K562 (cell line): ENCODE measurements at regions not wholly inside any gene's neighbourhood (a gene's known extent, or its start where the extent isn't known, plus 50 kb on each side); places are given as distances from the start of the nearest gene placed in this dataset.
A peak's percentile ranks its signal among the peaks of the same experiment; 100 is the strongest.

Experiments
- ATAC-seq: fragments of 200-7000 bp; cut with Tn5 transposase; 3 replicates; pipeline ENCODE4 v1.9.1; 2020; ENCODE audit warnings: moderate library complexity
- BruUV-seq: library from RNA; stranded (reverse); fragments of 400-500 nt; replicated peaks from 2 replicates; lab custom pipeline; 2021; lab: Mats Ljungman, UMichigan
- CTCF ChIA-PET: fragments of 300-600 bp; formaldehyde crosslinking; extraction: SDS; loops from one replicate; lab custom pipeline; 2021; ENCODE audit warnings: low intra/inter-chr PET ratio; lab: Yijun Ruan, JAX
- POLR2A ChIA-PET: fragments of 300-600, 350-650 bp; sonication (Branson Sonifier 250); formaldehyde crosslinking; extraction: SDS; loops from one replicate; lab custom pipeline; 2021; ENCODE audit warnings: antibody characterized with exemption, inconsistent platforms; lab: Yijun Ruan, JAX
- DNase-seq, 4 experiments: peaks; one replicate each; pipeline versions ENCODE4 v3.0.0 to v3.0.0-alpha.2; 2011 to 2018; ENCODE audit warnings: low spot score in 3 of 4, mixed read lengths in 3 of 4; ENCODE audit errors: extremely low read depth in 1 of 4
- FAIRE-seq: peaks from 2 replicates; lab custom pipeline; 2011; peaks lifted over from hg19 to GRCh38; lab: Jason Lieb, UNC
- H2AFZ ChIP-seq: 2 replicates; pipeline ENCODE4 v1.6.0; 2011; ENCODE audit warnings: low read depth, low read length, control low read depth, inconsistent platforms
- H3K27ac ChIP-seq: fragments of 200-600 bp; 3 replicates; pipeline ENCODE4 v1.8.0; 2011; ENCODE audit warnings: low read depth, mild to moderate bottlenecking, control low read depth, inconsistent platforms, low read length, moderate library complexity, mixed read lengths; ENCODE audit errors: extremely low read depth
- H3K27me3 ChIP-seq, 2 experiments: fragments of 300-600 bp in 1 of 2; 2 replicates in 1 of 2; 3 replicates in 1 of 2; pipeline versions ENCODE4 v1.6.0 to v1.8.0; 2011; ENCODE audit warnings: inconsistent platforms in 2 of 2, low read length in 2 of 2, mild to moderate bottlenecking in 1 of 2, mixed read lengths in 1 of 2, moderate library complexity in 1 of 2; ENCODE audit not compliant: control insufficient read depth in 2 of 2, insufficient read depth in 2 of 2
- H3K36me3 ChIP-seq: fragments of 300-600 bp; 3 replicates; pipeline ENCODE4 v1.8.0; 2011; ENCODE audit warnings: mild to moderate bottlenecking, low read length, inconsistent platforms; ENCODE audit not compliant: control insufficient read depth, insufficient read depth
- H3K4me1 ChIP-seq, 2 experiments: fragments of 200-600 bp in 1 of 2; replicated peaks in 1 of 2; 2 replicates in 1 of 2; 3 replicates in 1 of 2; pipeline versions ENCODE4 v1.5.1 to v1.8.0; 2011; ENCODE audit warnings: inconsistent platforms in 2 of 2, low read length in 2 of 2, mild to moderate bottlenecking in 1 of 2, mixed read lengths in 1 of 2, moderate library complexity in 1 of 2; ENCODE audit not compliant: control insufficient read depth in 2 of 2, insufficient read depth in 2 of 2
- H3K4me2 ChIP-seq: 2 replicates; pipeline ENCODE4 v1.6.1; 2011; ENCODE audit warnings: low read length, control low read depth, inconsistent platforms, mixed read lengths; ENCODE audit not compliant: insufficient read depth
- H3K4me3 ChIP-seq: fragments of 200-600 bp; sonication (generic), shearing (Covaris generic); 2 replicates; pipeline ENCODE4 v1.5.1; 2016; ENCODE audit warnings: control low read depth, inconsistent platforms
- H3K79me2 ChIP-seq: fragments of 200-600 bp; 3 replicates; pipeline ENCODE4 v1.8.0; 2011; ENCODE audit warnings: low read length, inconsistent platforms; ENCODE audit not compliant: control insufficient read depth, insufficient read depth
- H3K9ac ChIP-seq, 2 experiments: 2 replicates each; pipeline versions ENCODE4 v1.6.0 to v1.6.1; 2011; ENCODE audit warnings: low read depth in 2 of 2, low read length in 2 of 2, control low read depth in 1 of 2, inconsistent platforms in 1 of 2, mild to moderate bottlenecking in 1 of 2, mixed read lengths in 1 of 2; ENCODE audit not compliant: insufficient read depth in 1 of 2
- H3K9me1 ChIP-seq: one replicate; pipeline ENCODE4 v1.6.0; 2011; ENCODE audit warnings: inconsistent platforms, mild to moderate bottlenecking, low read length, moderate library complexity; ENCODE audit not compliant: control insufficient read depth, insufficient read depth
- H3K9me3 ChIP-seq: replicated peaks from 2 replicates; pipeline ENCODE4 v1.5.1; 2011; ENCODE audit warnings: low read depth, low read length, inconsistent platforms; ENCODE audit not compliant: control insufficient read depth, insufficient read depth
- H4K20me1 ChIP-seq: replicated peaks from 2 replicates; pipeline ENCODE4 v1.6.1; 2011; ENCODE audit warnings: low read length, inconsistent platforms, mixed read lengths; ENCODE audit not compliant: control insufficient read depth, insufficient read depth
- ARID1B ChIP-seq: fragments of 450-650 bp; IDR thresholded peaks from 2 replicates; pipeline ENCODE4 v1.6.1; 2016; ENCODE audit warnings: antibody characterized with exemption, mild to moderate bottlenecking, inconsistent platforms
- BHLHE40 ChIP-seq: IDR thresholded peaks from 2 replicates; pipeline ENCODE4 v1.6.1; 2011; ENCODE audit warnings: low read length, improper control_type of control experiment
- BMI1 ChIP-seq: fragments of 150-350 bp; IDR thresholded peaks from 2 replicates; pipeline ENCODE4 v1.6.1; 2014; ENCODE audit warnings: low read length
- C11orf30 ChIP-seq: fragments of 450-650 bp; IDR thresholded peaks from 2 replicates; pipeline ENCODE4 v1.6.1; 2016; ENCODE audit warnings: low read depth, mild to moderate bottlenecking
- HDGF ChIP-seq: fragments of 450-650 bp; IDR thresholded peaks from 2 replicates; pipeline ENCODE4 v1.6.1; 2016
- ILK ChIP-seq: fragments of 450-650 bp; IDR thresholded peaks from 2 replicates; pipeline ENCODE4 v1.6.1; 2016; ENCODE audit warnings: missing genetic modification characterization, low read depth, mild to moderate bottlenecking, missing compliant biosample characterization, moderate library complexity, borderline replicate concordance
- L3MBTL2 ChIP-seq: fragments of 450-650 bp; IDR thresholded peaks from 2 replicates; pipeline ENCODE4 v1.6.1; 2016; ENCODE audit warnings: mild to moderate bottlenecking, moderate library complexity
- NFIC ChIP-seq: fragments of 450-650 bp; IDR thresholded peaks from 2 replicates; pipeline ENCODE4 v1.6.1; 2017; ENCODE audit warnings: mild to moderate bottlenecking, inconsistent platforms
- NRF1 ChIP-seq, 2 experiments: fragments of 450-650 bp; IDR thresholded peaks in 1 of 2; conservative IDR thresholded peaks in 1 of 2; 2 replicates each; pipeline ENCODE4 v1.6.1; 2014; ENCODE audit warnings: mild to moderate bottlenecking in 2 of 2
- RBBP5 ChIP-seq: fragments of 200-600 bp; sonication (generic); IDR thresholded peaks from 2 replicates; pipeline ENCODE4 v1.6.1; 2012; ENCODE audit warnings: borderline replicate concordance, mild to moderate bottlenecking, low read length, control low read depth, inconsistent platforms; ENCODE audit not compliant: insufficient read depth, poor library complexity, severe bottlenecking
- SMAD3 ChIP-seq: fragments of 450-650 bp; formaldehyde crosslinking; conservative IDR thresholded peaks from 2 replicates; pipeline ENCODE4 v1.4.0; 2020; ENCODE audit warnings: mild to moderate bottlenecking
- STAG1 ChIP-seq: sonication (generic); formaldehyde crosslinking; IDR thresholded peaks from 2 replicates; pipeline ENCODE4 v1.5.0; 2020; ENCODE audit warnings: missing genetic modification reagents, borderline replicate concordance
- TSC22D4 ChIP-seq: fragments of 450-650 bp; IDR thresholded peaks from 2 replicates; pipeline ENCODE4 v1.6.1; 2016; ENCODE audit warnings: missing genetic modification characterization, missing biosample characterization, control low read depth
- ZNF165 ChIP-seq: fragments of 250-450 bp; sonication (Bioruptor Pico); IDR thresholded peaks from 2 replicates; pipeline ENCODE4 v1.4.0; 2020; ENCODE audit warnings: borderline replicate concordance
- ZNF175 ChIP-seq: fragments of 200-800 bp; sonication (Bioruptor generic); IDR thresholded peaks from 2 replicates; pipeline ENCODE4 v1.6.1; 2016; ENCODE audit warnings: low read depth, mild to moderate bottlenecking, missing genetic modification characterization, missing compliant biosample characterization
- ZNF696 ChIP-seq: fragments of 250-450 bp; sonication (Bioruptor Pico); conservative IDR thresholded peaks from 2 replicates; pipeline ENCODE4 v1.4.0; 2020; ENCODE audit warnings: mild to moderate bottlenecking, moderate library complexity
- ZSCAN29 ChIP-seq: fragments of 450-650 bp; IDR thresholded peaks from 2 replicates; pipeline ENCODE4 v1.6.1; 2017
- WGBS: fragments of 100-300 bp; shearing (Covaris generic); methylation state at CpG from one replicate; pipeline ENCODE4 v1.1.6; 2016; ENCODE audit warnings: low coverage, mixed read lengths; ENCODE audit not compliant: insufficient coverage; ENCODE audit errors: missing lambda C conversion rate; 5-methylcytosine and 5-hydroxymethylcytosine counted together
- in situ Hi-C: fragments of 300-500 bp; cut with MboI; formaldehyde crosslinking; loops from 4 replicates; pipeline ENCODE4 v1.15.0; 2018; ENCODE audit warnings: inconsistent platforms, mixed read lengths
- intact Hi-C: fragments of 100-400 bp; cut with micrococcal nuclease; formaldehyde crosslinking; loops from 2 replicates; pipeline ENCODE4 v1.14.2; 2022
- TF ChIP-seq, protein P1 (sequence below): fragments of 450-650 bp; IDR thresholded peaks from 2 replicates; pipeline ENCODE4 v1.6.1; 2017; ENCODE audit warnings: mild to moderate bottlenecking, moderate library complexity
- TF ChIP-seq, protein P2 (sequence below): sonication (generic); formaldehyde crosslinking; IDR thresholded peaks from 2 replicates; pipeline ENCODE4 v1.8.0; 2022; ENCODE audit warnings: missing genetic modification reagents, mild to moderate bottlenecking, moderate library complexity, borderline replicate concordance
- TF ChIP-seq, protein P3 (sequence below): fragments of 200-800 bp; sonication (Bioruptor generic); IDR thresholded peaks from 2 replicates; pipeline ENCODE4 v1.6.1; 2017; ENCODE audit warnings: missing genetic modification characterization, missing compliant biosample characterization

DNA sequence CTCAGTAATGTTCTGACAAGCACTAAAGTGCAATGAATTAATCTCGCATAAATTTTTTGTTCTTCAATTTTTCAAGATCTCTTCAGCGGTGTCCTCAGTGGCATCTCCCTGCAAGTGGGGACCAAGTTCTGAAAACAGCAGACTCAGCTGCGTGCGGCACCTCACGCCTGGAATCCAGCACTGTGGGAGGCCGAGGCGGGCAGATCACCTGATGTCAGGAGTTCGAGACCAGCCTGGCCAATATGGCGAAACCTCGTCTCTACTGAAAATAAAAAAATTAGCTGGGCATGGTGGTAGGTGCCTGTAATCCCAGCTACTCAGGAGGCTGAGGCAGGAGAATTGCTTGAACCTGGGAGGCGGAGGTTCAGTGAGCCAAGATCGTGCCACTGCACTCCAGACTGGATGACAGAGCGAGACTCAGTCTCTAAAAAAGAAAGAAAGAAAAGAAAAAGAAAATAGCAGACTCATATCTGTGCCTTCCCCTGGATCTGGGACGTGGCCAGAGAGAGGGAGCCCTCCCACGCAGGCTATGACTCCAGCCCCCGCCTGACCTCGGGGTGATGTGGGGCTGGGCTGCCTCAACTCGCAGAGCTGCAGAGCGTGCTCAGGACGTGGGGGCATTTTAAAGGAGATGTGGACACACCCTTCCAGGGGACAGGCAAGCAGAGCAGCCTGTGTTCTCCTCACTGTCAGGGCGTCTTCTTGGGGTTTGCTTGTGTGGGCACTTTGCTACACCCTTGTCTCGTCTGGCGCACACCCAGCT is 346.6 kb downstream of the BRD1 start:
- H3K27ac ChIP-seq: no peak overlapping the region
- POLR2A ChIA-PET: interaction anchor here (0.6 kb wide), 1 partner anchor 17 kb away, joined by 3 read pairs; no protein-coding TSS in a partner anchor
- no peaks in the 10 kb centered on the region for H3K27me3 ChIP-seq
- BruUV-seq: no TSS peak
- in situ Hi-C loops: no loop called here
- peak overlapping the region in 1 of 2 experiments; percentile 79; a peak in 2 of 4 replicates for H3K9ac ChIP-seq
- WGBS: 60% methylated on average over 15 of the region's 23 CpGs
- H3K4me3 ChIP-seq: no peak overlapping the region
- DNase-seq (peak; percentile 19 to 49 (median 40)), FAIRE-seq (peak; percentile 46), ATAC-seq (peak; percentile 85)
- peaks cover 3% of the 10 kb centered on the region for H3K9me1 ChIP-seq
- peaks cover 45% of the 10 kb centered on the region for H4K20me1 ChIP-seq
- intact Hi-C loops: no loop called here
- peaks cover 10 to 25% of the 10 kb centered on the region in 2 experiments; a peak in 4 of 5 replicates for H3K4me1 ChIP-seq
- peaks cover 9% of the 10 kb centered on the region; the same call in 2 of the 3 replicates for H3K79me2 ChIP-seq
- peak overlapping the region; percentile 50 for H3K4me2 ChIP-seq
- H3K9me3 ChIP-seq: no peaks in the 10 kb centered on the region
- no peak overlapping the region for H2AFZ ChIP-seq
- CTCF ChIA-PET: no interaction called here
- H3K36me3 ChIP-seq: 0 out of 3 replicates have a peak, but pooled peaks cover 3% of the 10 kb centered on the region
- TF ChIP-seq ZNF696 (CRISPR knock-in tag): no peak
- TF ChIP-seq STAG1 (CRISPR knock-in tag): no peak
- no peak for TF ChIP-seq SMAD3 (CRISPR knock-in tag)
- TF ChIP-seq C11orf30: 0 out of 2 replicates have a peak, but pooled peaks have one; percentile 12
- no peak for TF ChIP-seq BMI1
- TF ChIP-seq, protein P1, sequence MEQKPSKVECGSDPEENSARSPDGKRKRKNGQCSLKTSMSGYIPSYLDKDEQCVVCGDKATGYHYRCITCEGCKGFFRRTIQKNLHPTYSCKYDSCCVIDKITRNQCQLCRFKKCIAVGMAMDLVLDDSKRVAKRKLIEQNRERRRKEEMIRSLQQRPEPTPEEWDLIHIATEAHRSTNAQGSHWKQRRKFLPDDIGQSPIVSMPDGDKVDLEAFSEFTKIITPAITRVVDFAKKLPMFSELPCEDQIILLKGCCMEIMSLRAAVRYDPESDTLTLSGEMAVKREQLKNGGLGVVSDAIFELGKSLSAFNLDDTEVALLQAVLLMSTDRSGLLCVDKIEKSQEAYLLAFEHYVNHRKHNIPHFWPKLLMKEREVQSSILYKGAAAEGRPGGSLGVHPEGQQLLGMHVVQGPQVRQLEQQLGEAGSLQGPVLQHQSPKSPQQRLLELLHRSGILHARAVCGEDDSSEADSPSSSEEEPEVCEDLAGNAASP: no peak
- no peak for TF ChIP-seq ZNF165
- peak; percentile 34 for TF ChIP-seq RBBP5
- peak; percentile 70 for TF ChIP-seq NFIC
- TF ChIP-seq, protein P2, sequence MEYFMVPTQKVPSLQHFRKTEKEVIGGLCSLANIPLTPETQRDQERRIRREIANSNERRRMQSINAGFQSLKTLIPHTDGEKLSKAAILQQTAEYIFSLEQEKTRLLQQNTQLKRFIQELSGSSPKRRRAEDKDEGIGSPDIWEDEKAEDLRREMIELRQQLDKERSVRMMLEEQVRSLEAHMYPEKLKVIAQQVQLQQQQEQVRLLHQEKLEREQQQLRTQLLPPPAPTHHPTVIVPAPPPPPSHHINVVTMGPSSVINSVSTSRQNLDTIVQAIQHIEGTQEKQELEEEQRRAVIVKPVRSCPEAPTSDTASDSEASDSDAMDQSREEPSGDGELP (CRISPR knock-in tag): 0 out of 2 replicates have a peak, but pooled peaks have one; percentile 37
- 0 out of 2 replicates have a peak, but pooled peaks have one; percentile 35 for TF ChIP-seq BHLHE40
- 0 out of 2 replicates have a peak, but pooled peaks have one; percentile 36 for TF ChIP-seq ARID1B
- no peak for TF ChIP-seq TSC22D4 (tag)
- no peak for TF ChIP-seq HDGF
- no peak for TF ChIP-seq ZNF175 (CRISPR knock-in tag)
- TF ChIP-seq, protein P3, sequence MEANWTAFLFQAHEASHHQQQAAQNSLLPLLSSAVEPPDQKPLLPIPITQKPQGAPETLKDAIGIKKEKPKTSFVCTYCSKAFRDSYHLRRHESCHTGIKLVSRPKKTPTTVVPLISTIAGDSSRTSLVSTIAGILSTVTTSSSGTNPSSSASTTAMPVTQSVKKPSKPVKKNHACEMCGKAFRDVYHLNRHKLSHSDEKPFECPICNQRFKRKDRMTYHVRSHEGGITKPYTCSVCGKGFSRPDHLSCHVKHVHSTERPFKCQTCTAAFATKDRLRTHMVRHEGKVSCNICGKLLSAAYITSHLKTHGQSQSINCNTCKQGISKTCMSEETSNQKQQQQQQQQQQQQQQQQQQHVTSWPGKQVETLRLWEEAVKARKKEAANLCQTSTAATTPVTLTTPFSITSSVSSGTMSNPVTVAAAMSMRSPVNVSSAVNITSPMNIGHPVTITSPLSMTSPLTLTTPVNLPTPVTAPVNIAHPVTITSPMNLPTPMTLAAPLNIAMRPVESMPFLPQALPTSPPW: peak; percentile 43; the same call in 1 of the 2 replicates
- no peak for TF ChIP-seq ZSCAN29
- TF ChIP-seq L3MBTL2: 0 out of 2 replicates have a peak, but pooled peaks have one; percentile 15
- TF ChIP-seq NRF1 (conservative IDR thresholded peaks at IDR 0.05 in 1 of 2, IDR thresholded peaks at IDR 0.05 in 1 of 2): peak; percentile 33 to 37; a peak in 2 of 4 replicates
- TF ChIP-seq ILK (tag): no peak
